GM19468 (cell line): ENCODE measurements at regions not wholly inside any gene's neighbourhood (a gene's known extent, or its start where the extent isn't known, plus 50 kb on each side); places are given as distances from the start of the nearest gene placed in this dataset.

Experiments used
- ATAC-seq: cut with Tn5 transposase; IDR thresholded peaks from one replicate; pipeline ENCODE4 v1.9.1; 2021; ENCODE audit warnings: mild to moderate bottlenecking, moderate library complexity, moderate number of reproducible peaks; ENCODE audit not compliant: unreplicated experiment; ENCODE audit errors: extremely low read depth

- ATAC-seq, result no peak
Measured at GRCh38 chr3:83877910-83878309, 1080.9 kb upstream of the CADM2 start.

DNA sequence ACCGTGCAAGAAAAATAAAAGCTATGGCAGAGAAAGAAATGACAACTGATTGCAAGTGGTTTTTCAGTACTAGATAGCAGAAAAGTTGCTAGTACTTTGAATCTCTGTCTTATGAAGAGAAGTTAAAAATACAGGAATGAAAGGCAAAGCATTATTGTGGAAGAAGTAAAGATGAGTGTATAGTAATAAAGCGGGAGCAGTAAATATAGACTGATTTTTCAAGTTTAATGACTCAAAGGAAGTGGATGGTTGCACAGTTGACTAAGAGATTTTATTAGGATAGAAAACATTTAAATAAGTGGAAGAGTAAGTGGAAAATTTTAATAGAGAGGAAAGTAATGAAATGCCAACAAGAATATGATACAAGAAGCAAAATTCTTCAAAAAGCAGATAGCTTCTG, 1076.1 kb upstream of the CADM2 start:
- ATAC-seq, result no peak

DNA sequence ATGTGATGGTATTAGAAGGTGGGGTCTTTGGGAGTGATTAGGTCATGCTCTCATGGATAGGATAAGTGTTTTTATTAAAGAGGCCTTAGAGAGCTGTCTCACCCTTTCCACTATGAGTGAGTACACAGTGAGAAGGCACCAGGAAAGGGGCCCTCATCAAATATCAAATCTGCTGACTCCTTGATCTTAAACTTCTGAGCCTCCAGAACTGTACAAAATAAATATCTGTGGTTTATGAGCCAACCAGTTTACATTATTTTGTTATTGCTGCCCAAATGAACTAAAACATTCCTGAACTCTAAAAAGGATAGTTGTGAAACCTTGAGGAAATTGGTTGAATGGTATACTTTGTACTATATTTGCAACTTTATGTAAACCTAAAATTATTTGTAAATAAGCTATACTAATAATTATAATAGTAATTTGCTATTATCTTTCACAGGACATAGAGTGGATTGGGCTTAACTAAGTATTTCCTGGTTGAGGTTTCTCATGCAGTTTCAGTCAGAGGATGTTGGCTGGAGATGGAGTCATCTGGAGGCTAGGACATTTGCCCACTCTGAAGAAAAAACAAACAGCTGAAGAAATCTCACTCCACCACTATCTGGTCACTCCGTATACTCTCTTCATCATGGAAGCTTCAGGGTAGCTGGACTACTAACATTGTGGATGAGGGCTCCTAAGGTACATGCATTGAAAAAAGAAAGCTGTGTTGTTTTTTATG, 1068.6 kb upstream of the CADM2 start:
- ATAC-seq, result no peak

- ATAC-seq, result no peak
Measured at GRCh38 chr3:83890763-83891135, 1068.0 kb upstream of the CADM2 start.

DNA sequence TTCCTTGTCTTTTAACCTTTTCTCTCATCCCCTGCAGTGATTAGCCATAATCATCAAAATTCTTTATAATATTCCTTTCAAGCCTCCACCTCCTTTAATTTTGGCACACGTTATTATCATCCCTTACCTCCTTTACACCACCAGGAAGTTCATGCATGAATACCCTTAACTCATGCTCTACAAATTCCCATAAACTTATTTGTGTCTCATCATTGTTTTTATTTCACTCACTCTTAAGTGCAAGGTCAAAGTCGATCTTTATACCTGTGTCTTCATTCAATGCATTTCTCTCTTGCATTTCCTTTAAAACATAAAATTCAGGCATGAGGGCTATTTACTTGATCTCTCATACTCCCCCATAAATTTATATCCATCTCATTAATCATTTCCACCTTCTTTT, 1064.6 kb upstream of the CADM2 start:
- no peak for ATAC-seq

- no peak for ATAC-seq
Measured at GRCh38 chr3:83895892-83896291, 1062.9 kb upstream of the CADM2 start.

- no peak for ATAC-seq
Measured at GRCh38 chr3:83902787-83903533, 1055.8 kb upstream of the CADM2 start.

DNA sequence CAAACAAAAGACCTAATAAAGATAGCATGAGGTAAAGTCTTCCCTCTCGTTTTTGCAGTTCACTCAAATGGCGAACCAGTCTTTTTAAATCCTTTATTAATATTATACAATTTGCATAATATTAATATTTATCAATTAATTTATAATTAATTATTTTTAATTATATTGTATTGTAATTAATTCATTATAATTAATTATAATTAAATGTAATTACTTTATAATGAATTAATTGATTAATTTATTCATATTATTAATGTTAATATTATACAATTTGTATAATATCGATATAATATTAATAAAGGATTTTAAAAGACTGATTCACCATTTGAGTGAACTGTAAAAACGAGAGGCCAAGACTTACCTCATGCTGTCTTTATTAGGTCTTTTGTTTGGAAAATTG, 1045.4 kb upstream of the CADM2 start:
- no peak for ATAC-seq

- no peak for ATAC-seq
Measured at GRCh38 chr3:83926291-83926690, 1032.5 kb upstream of the CADM2 start.

DNA sequence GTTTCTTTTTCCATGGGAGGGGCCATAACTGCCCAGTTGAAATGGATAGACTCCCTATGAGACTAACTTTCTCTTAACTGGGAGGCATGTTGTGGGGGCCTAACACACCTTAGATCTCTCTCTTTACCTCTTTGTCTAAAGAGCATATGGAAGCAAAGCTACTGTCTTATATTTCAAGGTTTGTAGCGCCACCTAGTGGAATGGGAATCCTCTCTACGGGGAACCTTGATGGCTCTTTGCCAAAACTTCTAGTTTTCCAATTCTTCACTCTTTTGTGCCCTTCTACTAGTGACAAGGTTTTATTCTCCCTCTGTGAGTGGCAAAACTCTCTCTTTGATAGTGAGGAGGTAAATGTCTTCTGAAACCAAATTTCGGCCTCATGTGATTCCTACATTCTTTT, 1030.4 kb upstream of the CADM2 start:
- peak; percentile 32 for ATAC-seq

DNA sequence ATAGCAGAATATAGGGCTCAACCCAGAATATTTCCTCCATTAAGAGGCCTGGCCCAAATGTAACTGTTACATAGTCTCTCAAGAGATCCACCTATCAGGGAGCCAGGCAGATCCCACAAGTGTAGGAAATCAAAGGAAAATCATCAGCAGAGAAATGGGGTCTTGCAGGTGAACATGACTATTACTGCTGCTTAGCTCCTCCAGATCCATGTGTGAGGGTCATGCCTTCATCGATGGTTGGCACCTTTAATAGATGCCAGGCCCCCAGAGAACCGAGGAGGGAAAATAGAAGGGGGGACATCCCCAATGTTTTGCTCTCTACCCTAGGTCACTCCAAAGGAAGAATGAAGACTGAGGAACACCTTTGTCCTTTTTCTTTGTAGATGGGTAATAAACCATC, 1029.9 kb upstream of the CADM2 start:
- no peak for ATAC-seq

- ATAC-seq, result no peak
Measured at GRCh38 chr3:83934192-83935021, 1024.4 kb upstream of the CADM2 start.

- ATAC-seq, result no peak
Measured at GRCh38 chr3:83938491-83938890, 1020.3 kb upstream of the CADM2 start.

GRCh38 chr3:83941990-83942745, 1016.6 kb upstream of the CADM2 start:
- no peak for ATAC-seq

DNA sequence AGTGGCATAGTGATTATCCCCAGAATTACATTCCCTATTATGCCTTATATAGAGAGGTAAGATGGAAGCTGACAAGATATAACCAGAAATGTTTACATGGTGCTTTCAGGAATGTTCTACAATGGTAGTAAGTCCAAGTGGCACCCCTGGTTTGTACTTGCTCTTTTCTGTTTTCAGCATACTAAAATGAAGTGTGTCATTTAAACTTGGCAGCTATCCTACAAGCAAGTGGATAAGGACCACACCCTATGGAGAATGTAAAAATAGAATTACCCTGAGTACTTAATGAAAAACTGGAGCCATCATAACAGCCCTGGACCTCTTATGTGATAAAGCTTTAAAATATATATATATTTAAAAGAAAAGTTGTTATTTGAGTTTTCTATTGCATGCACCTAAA, 1012.7 kb upstream of the CADM2 start:
- no peak for ATAC-seq

DNA sequence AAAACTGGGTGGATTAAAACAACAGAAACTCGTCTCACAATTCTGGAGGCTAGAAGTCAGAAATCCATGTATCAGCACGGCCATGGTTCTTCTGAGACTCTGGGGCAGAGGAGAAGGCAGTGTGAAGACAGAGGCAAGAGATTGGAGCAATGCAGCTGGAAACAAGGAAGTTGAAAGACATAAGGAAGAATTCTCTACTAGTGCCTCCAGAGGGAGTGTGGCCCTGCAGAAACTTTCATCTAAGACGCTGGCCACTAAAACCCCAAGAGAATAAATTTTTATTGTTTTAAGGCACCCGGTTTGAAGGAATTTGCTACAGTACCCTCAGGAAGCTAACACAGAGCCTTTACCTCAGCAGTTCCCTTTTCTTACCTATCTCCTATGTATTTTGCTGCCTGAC, 1012.2 kb upstream of the CADM2 start:
- ATAC-seq, result no peak

GRCh38 chr3:83948771-83949170, 1010.0 kb upstream of the CADM2 start:
- ATAC-seq, result no peak

DNA sequence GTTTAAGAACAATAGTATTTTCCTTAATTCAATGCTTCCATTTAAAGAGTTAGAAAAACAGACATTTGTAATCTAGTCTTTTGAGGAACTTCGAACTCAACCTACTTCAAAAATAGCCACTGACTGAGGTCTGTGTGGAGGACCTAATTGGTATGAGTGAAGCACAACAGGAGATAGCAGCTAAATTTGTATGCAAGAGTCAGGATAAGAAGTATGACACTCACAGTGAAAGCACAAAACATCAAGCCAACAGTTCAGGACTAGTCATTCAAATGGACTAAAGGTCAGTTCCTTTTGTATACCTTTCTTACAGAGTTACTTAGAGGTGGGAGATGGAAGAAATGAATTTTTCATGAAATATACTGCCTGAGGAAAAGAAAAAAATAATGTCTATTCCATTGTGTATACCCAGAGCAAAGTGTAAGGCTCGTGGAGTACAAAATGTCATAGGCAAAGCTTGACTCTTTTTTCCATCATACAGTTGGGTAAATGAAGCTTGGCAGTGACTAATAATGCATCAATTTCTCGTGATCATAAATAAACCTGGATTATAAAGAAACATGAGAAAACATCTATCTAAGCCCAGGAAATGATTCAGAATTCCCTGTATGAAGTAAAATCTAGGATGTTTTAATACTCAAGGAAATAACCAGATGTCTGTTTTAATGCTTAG, 1005.2 kb upstream of the CADM2 start:
- ATAC-seq, result no peak

DNA sequence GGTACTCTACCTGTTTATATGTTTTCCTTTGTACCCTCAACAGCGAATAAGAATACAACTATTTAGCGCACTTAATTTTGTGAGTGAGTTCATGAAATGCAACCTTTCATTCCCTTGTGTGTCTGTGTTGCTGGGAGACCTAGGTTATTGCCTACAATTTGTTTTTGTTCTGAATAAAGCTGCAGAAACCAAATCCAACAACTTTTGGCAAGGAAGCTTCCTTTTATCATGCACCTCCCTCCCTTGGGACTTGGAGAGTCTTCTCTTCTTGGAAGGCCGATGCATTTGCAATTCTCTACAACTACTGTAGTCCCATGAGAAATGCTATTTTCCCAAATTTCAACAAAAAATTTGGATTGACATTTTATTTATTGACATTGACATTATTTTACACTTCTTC, 1002.4 kb upstream of the CADM2 start:
- ATAC-seq, result no peak

DNA sequence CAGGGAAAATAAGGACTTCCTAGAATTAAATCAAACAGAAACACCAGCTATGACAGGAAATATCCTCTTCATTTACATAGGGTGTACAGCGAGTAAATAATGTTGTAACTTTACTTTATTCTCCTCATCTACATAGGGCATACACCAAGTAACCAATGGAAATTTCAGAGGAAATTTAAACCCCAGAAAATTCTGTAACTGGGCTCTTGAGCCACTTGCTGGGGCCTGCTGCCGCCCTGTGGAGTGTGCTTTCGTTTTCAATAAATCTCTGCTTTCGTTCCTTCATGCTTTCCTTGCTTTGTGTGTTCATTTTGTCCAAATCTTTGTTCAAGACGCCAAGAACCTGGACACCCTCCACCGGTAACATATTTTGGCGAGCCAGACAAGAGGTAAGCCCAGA, 990.4 kb upstream of the CADM2 start:
- no peak for ATAC-seq
